Middle frontal gyrus (tissue), 1 donor: ENCODE measurements at regions not wholly inside any gene's neighbourhood (a gene's known extent, or its start where the extent isn't known, plus 50 kb on each side); places are given as distances from the start of the nearest gene placed in this dataset.
A peak's percentile ranks its signal among the peaks of the same experiment; 100 is the strongest.

Source experiments
- DNase-seq: peaks from one replicate; pipeline ENCODE4 v3.0.0-alpha.2; 2015; ENCODE audit warnings: low spot score; ENCODE audit errors: extremely low spot score

DNA sequence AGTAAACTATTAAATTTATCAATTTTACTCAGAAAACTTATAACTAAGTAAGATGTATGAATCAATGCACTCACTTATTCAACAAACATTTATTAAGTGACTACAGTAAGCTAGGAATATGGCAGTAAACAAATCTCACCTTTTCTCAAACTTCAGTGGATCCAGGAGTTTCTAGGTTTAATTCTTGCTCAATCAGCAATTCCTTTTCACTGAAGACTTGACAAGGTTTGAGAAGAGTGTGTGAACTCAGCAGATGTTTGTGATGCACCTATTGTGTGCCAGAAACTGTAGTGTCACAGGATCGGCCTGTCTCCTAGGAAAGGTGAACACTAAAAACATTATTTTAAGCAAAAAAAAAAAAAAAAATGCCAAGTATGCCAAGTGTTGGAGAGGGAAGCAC lies 167.8 kb downstream of the ALG10 start:
- no peak for DNase-seq

DNA sequence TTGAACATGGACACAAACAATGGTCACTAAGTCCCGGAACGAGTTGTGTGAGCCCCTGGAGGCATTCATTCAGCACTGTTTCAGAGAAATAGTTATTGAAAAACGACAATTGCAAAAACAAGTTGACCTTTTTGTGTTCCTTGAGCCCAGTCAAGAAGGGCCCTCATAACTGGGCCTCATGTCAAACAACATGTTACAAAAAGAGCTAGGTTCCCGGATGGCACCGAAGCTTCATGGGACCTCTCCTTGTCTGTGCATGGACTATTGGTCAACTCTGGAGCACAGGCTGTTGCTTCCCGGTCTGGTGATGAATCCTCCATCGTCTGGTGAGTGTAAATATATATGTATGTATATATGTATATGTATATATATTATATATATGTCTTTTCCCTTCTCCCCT lies 176.6 kb downstream of the ALG10 start:
- DNase-seq: no peak

DNA sequence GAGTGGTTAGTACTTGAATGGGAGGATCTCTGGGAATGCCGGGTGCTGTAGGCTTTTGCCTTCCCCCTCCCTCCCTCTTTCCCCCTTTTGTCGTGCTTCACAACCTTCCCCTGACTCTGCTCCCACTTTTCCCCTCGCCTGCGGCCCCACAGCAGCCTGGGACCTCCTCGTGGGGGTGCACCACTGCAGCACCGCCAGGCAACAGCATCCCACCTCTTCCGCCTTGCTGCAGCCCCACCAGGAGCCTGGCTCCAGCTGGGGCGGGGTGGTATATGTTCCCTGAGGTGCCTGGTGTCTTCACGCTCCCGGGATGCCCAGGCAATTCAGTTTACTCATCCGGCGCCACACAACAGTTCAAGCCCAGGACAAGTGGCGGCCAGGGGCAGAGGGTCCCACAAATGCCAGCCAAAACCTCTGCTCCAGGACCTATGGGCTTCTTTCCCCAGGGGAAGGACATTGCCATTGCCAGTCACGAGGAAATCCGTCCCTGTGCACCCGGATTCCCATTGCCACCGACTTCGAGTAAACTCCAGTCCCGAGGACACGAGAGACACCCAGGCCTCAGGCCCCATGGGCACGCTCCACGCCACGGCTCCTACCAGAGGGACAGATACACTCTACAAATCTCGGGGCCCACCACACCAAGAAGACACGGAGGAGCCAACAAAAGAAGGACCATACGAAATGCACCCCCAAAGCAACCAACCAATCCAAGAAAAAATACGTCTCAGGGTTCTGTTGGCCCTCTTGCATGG lies 181.7 kb downstream of the ALG10 start:
- DNase-seq: no peak

DNA sequence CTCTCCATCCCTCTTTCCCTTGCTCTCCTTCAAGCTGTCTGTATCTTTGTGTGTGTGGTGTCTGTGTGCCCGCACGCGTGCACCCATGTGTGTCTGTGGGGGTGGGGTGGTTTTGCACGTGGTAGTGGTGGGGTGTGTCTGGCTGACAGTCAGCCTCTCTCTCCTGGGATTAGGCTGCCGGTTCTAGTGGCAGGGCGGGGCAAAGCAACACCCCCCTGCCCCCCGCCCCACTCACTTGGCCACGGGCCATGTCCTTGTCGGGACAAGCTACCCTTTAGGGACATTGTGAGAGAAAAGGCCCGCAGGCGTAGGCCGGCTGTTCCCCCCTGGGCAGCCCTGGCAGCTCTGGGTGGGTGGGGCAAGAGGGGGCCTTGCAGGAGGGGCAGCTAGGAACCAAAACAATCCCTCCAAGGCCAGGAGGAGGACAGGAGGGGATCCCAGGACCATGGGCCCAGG lies 182.6 kb downstream of the ALG10 start:
- DNase-seq: no peak

DNA sequence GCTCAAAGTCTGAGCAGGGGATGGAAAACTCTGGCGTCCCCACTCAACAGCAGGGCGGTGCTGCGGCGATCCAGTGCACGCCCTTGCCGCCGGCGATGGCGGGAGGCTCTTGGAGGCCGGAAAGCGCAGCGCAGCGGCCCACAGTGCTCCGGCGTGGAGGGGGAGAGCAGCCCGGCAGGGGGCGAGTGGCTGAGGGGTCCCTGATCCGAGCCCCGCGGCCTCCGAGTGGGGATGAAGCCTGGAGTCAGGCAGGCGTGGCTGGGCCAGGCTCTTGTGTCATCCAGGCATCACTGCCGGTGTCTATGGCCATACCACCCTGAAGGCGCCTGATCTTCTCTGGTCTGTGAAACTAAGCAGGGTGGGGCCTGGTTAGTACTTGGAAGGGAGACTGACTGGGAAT lies 183.1 kb downstream of the ALG10 start:
- DNase-seq: no peak

DNA sequence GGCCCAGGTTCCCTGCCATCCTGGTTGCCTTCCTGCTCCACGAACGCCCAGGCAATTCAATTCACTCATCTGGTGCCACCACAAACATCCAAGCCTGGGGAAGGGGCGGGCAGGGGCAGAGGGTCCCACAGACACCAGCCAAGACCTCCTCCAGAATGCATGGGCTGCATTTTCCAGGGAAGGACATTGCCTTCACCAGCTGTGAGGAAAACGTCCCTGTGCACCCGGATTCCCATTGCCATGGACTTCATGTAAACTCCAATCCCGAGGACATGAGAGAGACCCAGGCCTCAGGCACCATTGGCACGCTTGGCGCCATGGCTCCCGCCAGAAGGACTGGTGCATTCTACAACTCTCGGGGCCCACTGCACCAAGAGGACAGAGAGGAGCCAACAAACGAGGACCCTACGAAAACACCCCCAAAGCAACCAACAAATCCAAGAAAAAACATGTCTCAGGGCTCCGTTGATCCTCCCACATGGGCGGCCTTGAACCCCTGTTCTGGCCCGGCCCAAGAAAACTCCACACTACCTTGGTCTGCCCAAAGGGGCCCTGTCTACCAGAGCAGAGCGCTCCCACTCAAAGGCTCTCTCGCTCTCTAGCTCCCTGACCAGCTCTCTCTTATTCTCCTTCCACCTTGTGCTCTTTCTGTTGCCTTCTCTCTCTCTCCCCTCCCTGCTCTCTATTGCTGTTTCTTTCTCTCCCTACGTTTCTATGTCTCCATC lies 183.9 kb downstream of the ALG10 start:
- no peak for DNase-seq

DNA sequence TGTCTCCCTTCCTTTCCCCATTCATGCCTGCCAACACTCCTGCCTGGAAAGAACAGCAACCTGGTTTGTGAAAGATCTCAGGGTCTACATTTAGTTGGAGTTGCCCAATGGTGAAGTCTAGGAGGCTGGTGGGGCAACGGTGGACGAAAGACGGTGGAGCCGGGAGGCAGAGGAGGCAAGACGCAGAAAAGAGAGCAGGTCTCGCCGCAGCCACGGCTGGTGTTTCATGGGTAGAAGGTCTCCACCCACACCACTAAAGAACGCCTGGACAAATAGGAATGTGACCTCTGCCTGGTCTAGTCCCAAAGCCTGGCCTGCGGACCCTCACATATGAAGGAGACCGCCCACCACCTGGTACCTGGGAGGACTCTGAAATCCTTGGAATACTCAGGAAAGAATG lies 185.6 kb downstream of the ALG10 start:
- no peak for DNase-seq

DNA sequence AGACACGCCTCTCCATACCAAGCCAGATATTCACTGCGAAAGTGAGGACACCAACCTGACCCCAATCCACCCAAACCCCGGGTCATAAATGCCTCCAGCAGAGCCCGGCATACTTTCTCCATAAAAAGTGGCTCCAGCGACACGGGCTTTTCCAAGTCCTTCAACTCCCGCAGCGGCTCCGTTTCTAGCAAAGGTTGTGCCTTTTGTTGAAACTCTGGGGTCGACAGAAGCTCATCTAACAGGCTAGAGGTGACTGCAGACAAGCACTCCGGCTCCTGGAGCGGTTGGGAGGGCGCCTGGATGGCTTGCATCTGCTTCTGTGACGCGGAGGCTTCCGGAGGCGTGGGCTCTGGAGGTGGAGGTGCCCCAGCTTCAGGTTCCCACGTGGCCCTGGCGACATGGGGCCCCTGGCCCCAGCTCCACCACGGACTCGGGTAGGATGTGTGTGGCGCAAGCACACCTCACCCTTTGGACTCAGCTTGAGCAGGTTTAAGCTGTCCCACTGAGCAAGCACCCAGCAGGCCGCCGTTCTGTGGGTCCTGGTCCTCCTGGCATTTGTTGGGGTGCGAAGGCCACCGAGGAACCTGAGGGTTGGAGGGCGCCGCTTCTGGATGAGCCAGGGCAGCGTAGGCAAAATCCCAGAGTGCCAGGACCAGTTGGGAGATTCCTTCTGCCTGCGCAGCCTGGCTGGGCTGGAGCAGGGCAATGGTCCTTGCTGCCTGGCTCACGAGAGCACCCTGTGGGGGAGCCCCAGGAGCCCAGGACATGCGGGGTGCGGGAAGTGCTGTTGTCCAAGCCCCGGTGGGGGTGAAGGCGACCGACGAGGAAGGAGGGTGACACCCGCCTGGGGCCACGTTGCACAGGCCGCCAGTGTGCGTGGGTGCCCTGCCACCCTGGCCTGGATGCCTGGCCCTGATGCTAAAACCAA lies 186.3 kb downstream of the ALG10 start:
- no peak for DNase-seq

DNA sequence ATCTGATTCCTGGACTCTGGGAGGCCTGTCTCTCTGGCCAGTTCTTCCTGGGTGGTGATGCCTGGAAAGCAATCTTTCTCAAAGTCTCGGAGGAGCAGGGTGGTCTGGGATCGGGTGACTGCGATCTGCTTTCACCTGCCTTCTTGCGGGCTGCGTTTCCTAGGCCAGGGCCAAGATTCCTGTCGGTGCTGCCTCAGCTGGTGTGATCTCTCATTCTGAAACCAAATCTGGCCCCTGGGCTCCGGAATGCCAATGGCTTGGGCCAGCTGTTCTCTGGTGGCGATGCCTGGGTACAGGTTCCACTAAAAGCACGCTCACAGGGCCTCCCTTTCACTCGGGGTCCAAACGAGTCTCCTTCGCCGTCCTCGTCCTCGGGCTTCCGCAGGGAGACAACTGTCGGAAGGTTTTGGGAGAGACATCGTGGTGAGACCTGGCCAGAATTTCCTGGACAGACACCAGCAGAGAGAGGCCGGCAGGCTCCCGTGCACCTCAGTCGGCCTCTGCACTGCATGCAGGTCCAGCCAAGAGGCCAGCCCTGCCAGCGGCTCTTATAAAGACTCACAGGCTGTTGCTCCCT lies 187.1 kb downstream of the ALG10 start:
- no peak for DNase-seq

DNA sequence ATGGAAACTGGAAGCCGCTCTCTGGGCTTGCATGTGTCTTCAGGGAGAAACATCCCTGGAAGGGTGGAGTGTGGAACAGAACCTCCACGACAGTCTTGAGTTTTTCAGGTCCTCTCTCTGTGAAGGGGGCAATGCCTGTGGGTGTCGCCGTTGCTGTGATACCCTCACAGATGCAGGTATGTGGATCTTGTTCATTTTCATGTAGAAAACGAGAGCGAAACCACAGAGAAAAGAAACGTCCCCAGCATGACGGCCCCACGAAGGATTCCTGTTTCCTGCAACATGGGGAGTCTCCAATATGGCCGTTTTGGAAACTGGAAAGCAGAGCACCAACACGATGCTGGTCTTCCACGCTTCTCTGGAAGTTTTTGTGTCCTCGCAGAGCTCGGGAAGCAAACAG lies 187.9 kb downstream of the ALG10 start:
- no peak for DNase-seq

DNA sequence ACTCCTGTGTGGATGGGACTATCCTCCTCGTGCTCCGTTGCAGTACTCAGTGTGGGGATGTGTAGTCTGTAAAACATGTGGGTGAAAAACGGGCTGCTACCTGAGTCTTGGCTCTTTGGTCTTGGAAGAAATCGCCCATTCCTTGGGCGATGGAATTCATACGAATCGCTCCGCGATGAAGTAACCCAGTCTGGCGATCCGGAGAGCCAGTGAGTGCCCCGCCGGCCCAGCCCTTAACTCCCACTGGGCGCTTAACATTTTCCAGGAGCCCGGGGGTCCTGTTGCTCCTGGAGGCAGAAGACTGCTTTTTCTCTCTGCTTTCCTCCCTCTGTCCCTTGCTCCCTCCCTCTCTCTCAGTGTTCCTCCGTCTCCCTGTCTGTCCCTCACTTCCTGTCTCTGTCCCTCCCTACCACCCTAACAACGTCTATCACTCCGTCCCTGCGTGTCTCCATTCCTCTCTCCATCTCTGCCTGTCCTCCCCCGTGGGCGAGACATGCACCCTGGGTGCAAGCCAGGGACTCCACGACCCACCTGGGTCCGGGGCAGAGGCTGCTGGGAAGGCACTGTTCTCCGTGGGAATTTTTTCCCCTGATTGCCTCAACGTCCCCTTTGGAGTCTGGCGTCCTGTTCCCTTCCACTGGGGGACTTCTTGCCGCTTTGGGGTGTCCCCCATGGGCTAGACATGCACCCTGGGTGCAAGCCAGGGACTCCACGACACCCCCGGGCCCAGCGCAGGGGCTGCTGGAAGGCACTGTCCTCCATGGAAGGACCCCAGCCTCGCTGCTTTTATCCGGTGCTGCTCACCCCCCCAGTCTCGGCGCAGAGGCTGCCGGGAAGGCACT lies 188.6 kb downstream of the ALG10 start:
- no peak for DNase-seq

DNA sequence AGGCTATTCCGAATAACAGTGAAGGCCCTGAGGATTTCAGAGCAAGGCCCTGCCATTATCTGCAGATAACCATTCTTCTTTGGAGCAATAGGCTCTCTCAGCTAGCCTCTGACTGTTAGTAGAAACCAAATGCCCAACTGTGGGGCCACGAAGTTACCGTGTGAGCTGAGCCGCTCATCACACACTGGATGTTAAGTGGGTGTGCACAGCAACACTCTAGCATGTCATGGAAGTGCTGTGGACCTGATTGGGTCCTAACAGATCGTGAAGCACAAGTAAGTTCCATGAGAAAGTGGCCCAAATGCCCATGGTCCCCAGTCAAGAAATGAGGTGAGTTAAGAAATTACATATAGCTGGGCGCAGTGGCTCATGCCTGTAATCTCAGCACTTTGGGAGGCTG lies 190.4 kb downstream of the ALG10 start:
- no peak for DNase-seq

DNA sequence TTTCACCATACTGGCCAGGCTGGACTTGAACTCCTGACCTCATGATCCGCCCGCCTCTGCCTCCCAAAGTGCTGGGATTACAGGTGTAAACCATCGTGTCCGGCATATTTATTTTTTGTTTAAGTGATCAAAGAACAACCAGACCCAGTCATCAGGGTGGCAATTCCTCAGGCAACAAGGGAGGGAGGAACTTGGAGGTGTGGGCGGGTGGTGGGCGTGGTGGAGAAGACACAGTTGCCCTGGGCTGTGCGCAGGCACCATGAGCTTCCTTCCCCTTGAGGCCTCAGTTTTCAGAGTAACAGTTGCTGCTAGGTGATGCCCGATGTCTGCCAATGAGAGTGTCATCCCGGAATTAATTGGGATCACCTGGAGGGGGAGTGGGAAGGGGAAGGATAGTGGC lies 191.7 kb downstream of the ALG10 start:
- DNase-seq: no peak

DNA sequence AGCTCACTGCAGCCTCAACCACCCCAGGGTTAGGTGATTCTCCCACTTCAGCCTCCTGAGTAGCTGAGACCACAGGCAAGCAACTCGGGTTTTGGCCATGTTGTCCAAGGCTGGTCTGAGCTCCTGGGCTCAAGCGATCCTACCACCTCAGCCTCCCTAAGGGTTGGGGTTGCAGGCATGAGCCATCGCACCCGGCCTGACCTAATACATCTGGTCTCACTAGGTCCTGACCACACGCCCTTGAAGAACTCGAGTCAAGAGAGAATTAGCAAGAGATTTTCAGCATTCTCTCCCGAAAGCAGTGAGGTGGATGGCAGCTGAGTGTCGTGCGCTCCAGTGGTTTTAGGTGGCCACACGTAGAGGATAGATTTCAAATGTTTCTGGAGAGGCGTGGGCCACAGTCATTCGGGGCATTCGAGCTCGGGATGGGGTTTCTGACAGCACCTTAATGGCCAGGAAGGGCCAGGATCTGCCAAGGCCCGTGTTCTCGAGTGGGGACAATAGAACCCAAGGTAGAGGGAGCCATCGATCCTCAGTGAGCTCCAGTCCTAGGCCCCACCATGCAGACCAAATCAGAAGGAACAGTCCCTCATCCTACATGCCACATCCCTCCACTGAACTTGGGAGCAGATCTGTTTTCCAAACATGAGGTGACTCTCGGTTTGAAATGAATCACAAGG lies 193.1 kb downstream of the ALG10 start:
- no peak for DNase-seq

DNA sequence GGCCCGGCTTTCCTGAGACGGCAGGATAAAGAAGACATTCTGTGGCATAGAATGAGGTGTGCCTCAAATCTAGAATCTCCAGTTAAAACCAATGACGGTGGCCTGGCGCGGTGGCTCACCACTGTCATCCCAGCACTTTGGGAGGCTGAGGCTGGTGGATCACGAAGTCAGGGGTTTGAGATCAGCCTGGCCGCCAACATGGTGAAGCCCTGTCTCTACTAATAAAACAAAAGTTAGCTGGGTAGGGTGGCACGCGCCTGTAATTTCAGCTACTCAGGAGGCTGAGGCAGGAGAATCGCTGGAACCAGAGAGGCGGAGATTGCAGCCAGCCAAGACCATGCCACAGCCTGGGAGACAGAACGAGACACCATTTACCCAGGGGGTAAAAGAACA lies 193.6 kb downstream of the ALG10 start:
- no peak for DNase-seq

DNA sequence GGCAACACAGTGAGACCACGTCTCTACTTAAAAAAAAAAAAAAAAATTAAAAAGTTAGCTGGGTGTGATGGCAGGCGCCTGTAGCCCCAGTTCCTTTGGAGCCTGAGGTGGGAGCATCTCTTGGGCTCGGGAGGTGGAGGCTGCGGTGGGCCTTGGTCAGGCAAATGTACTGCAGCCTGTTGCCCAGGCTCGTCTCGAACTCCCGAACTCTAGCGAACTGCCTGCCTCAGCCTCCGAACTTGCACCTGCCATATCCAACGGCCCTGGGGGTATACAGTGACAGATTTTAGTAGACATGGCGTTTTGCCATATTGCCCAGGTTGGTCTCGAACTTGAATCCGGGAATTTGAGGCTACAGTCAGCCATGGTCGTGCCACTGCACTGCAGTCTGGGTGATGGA lies 195.4 kb downstream of the ALG10 start:
- DNase-seq: no peak

DNA sequence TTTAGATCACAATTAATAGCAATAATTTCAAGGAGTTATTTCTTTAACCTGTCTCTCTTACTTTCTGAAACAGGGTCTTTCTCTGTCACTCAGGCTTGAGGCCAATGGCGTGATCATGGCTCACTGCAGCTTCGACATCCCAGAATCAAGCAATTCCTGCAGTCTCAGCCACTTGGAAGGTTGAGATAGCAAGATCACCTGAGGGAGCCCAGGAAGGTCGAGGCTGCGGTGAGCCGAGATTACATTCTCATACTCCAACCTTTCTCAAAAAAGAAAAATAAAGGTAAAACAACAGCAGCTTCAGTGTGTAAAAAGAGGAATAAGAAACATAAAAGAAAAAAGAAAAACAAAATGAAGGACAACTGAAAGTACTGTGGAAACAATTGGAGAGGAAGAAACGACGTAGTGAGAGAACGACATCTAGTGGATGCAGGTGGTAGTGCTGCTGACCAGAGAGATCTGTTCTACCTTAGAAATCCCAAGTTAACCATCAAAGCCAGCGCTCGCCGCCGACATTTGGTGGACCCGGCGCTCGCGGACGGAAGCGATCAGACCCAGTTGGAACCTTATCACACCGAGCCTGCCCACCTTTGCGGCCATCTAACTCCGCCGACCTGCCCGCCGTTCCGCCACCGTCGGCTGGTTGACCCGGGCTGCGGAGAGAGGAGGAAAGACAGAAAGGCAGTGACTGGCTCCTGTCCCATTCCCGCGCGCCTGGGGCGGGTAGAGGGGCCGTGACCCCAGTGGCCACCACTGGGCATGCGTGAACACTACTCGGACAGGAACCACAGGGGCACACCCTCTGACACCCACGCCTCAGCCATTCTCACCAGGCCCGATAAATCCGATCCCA lies 196.1 kb downstream of the ALG10 start:
- peak; percentile 69 for DNase-seq

DNA sequence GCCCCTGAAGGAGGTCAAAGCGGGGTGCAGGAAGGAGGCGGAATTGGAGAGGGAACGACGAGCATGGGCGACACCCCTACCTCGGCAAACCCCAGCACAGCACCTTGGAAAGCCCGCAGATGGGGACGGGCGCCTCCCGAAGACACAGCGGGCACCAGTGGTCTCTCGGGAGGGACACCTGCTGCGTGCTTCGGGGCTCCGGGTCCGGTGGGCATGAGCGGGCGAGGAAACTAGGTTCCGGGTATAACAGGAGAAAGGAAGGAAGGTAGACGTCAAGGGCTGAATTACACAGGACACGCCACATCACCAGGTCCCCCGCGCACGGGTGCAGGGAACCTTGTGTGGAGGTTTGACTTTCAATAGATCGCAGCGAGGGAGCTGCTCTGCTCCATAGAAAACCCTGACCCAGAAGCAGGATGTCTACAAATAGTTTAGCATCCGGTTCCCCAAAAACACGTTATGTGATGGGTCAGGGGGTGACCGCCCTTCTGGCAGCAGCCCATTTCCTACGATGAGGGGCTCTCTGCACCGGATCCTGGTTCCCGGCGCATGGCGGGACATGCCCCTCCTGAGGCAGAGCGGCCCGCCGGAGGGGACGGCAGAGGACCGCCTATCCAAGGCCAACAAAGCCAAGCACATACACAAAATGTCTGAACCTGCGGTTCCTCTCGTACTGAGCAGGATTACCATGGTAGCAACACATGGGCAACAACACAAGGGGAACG lies 196.9 kb downstream of the ALG10 start:
- no peak for DNase-seq
